GM23338 (cell line): ENCODE measurements at regions not wholly inside any gene's neighbourhood (a gene's known extent, or its start where the extent isn't known, plus 50 kb on each side); places are given as distances from the start of the nearest gene placed in this dataset.

Experiments
- ATAC-seq: fragments of 200-7000 bp; cut with Tn5 transposase; 3 replicates; pipeline ENCODE4 v1.9.1; 2020
- DNase-seq: peaks from one replicate; pipeline ENCODE4 v3.0.0-alpha.2; 2015; ENCODE audit warnings: low spot score
- H2AFZ ChIP-seq: fragments of 200-600 bp; sonication (generic); 2 replicates; pipeline ENCODE4 v1.8.0; 2016; ENCODE audit warnings: antibody characterized with exemption, mild to moderate bottlenecking, moderate library complexity
- H3F3A ChIP-seq: fragments of 200-600 bp; sonication (generic); replicated peaks from 2 replicates; pipeline ENCODE4 v1.8.0; 2017; ENCODE audit warnings: antibody characterized with exemption, mixed run types, low read depth
- H3K27ac ChIP-seq: fragments of 200-600 bp; sonication (generic); 2 replicates; pipeline ENCODE4 v1.6.1; 2016; ENCODE audit warnings: low read depth
- H3K27me3 ChIP-seq: fragments of 200-600 bp; sonication (generic); 2 replicates; pipeline ENCODE4 v1.8.0; 2016; ENCODE audit warnings: mild to moderate bottlenecking, mixed run types, moderate library complexity; ENCODE audit not compliant: insufficient read depth
- H3K36me3 ChIP-seq: fragments of 200-600 bp; sonication (generic); 2 replicates; pipeline ENCODE4 v1.8.0; 2016; ENCODE audit warnings: mild to moderate bottlenecking; ENCODE audit not compliant: insufficient read depth
- H3K4me1 ChIP-seq: fragments of 200-600 bp; sonication (generic); 2 replicates; pipeline ENCODE4 v1.8.0; 2016; ENCODE audit warnings: mild to moderate bottlenecking, moderate library complexity; ENCODE audit not compliant: insufficient read depth
- H3K4me2 ChIP-seq: fragments of 200-600 bp; sonication (generic); 2 replicates; pipeline ENCODE4 v1.7.1; 2017; ENCODE audit warnings: mixed run types
- H3K4me3 ChIP-seq: fragments of 200-600 bp; sonication (generic); 2 replicates; pipeline ENCODE4 v1.6.1; 2016; ENCODE audit warnings: mixed run types
- H3K79me2 ChIP-seq: fragments of 200-600 bp; sonication (generic); replicated peaks from 2 replicates; pipeline ENCODE4 v1.8.0; 2017; ENCODE audit warnings: mild to moderate bottlenecking; ENCODE audit not compliant: insufficient read depth
- H3K9me2 ChIP-seq: fragments of 200-600 bp; sonication (generic); 2 replicates; pipeline ENCODE4 v1.8.0; 2017; ENCODE audit not compliant: insufficient read depth
- H4K20me1 ChIP-seq: fragments of 200-600 bp; sonication (generic); replicated peaks from 2 replicates; pipeline ENCODE4 v1.8.0; 2017; ENCODE audit warnings: mild to moderate bottlenecking; ENCODE audit not compliant: insufficient read depth
- H3K27ac Mint-ChIP-seq: 2 replicates; pipeline ENCODE4 v1.8.0; 2020; ENCODE audit warnings: inconsistent platforms, mild to moderate bottlenecking, moderate library complexity, mixed read lengths
- H3K27me3 Mint-ChIP-seq: 3 replicates; pipeline ENCODE4 v1.8.0; 2022; ENCODE audit warnings: low read depth, mild to moderate bottlenecking, moderate library complexity, mixed read lengths, inconsistent platforms; ENCODE audit not compliant: insufficient read depth, poor library complexity
- H3K36me3 Mint-ChIP-seq: 3 replicates; pipeline ENCODE4 v1.8.0; 2021; ENCODE audit warnings: low read depth, mild to moderate bottlenecking, inconsistent platforms, moderate library complexity, mixed read lengths
- H3K4me1 Mint-ChIP-seq: 3 replicates; pipeline ENCODE4 v1.8.0; 2020; ENCODE audit warnings: mild to moderate bottlenecking, inconsistent platforms, mixed read lengths
- H3K4me3 Mint-ChIP-seq: 3 replicates; pipeline ENCODE4 v1.8.0; 2021; ENCODE audit warnings: moderate library complexity, mild to moderate bottlenecking, inconsistent platforms, mixed read lengths
- H3K9me3 Mint-ChIP-seq: 3 replicates; pipeline ENCODE4 v1.8.0; 2020; ENCODE audit warnings: moderate library complexity, mild to moderate bottlenecking, inconsistent platforms, mixed read lengths
- CREB1 ChIP-seq: fragments of 250-450 bp; sonication (Bioruptor Pico); IDR thresholded peaks from 2 replicates; pipeline ENCODE4 v1.5.0; 2020; ENCODE audit warnings: low read depth, mild to moderate bottlenecking, moderate library complexity
- CTCF ChIP-seq, 2 experiments: fragments of 200-600 bp in 1 of 2; sonication (generic) in 1 of 2; conservative IDR thresholded peaks; 2 replicates each; pipeline versions ENCODE4 v1.5.1 to v1.6.1; 2016 to 2017; ENCODE audit warnings: antibody characterized with exemption in 2 of 2, low read depth in 2 of 2, mild to moderate bottlenecking in 2 of 2, moderate library complexity in 1 of 2
- ETS1 ChIP-seq: IDR thresholded peaks from 2 replicates; pipeline ENCODE4 v1.6.1; 2016; ENCODE audit warnings: antibody characterized with exemption
- EZH2 ChIP-seq: fragments of 200-600 bp; sonication (generic); IDR thresholded peaks from one replicate; pipeline ENCODE4 v1.8.0; 2017; ENCODE audit warnings: antibody characterized with exemption, mild to moderate bottlenecking, low read depth; ENCODE audit not compliant: unreplicated experiment
- EZH2phosphoT487 ChIP-seq: fragments of 200-600 bp; sonication (generic); IDR thresholded peaks from one replicate; pipeline ENCODE4 v1.8.1; 2018; ENCODE audit warnings: antibody characterized with exemption; ENCODE audit not compliant: unreplicated experiment
- JUNB ChIP-seq: IDR thresholded peaks from one replicate; pipeline ENCODE4 v1.6.1; 2016; ENCODE audit warnings: antibody characterized with exemption; ENCODE audit not compliant: unreplicated experiment
- NANOG ChIP-seq: IDR thresholded peaks from 2 replicates; pipeline ENCODE4 v1.6.1; 2016; ENCODE audit warnings: antibody characterized with exemption, borderline replicate concordance
- POLR2AphosphoS5 ChIP-seq: IDR thresholded peaks from 2 replicates; pipeline ENCODE4 v1.6.1; 2016; ENCODE audit warnings: antibody characterized with exemption, low read depth
- ZNF331 ChIP-seq: fragments of 250-450 bp; sonication (Bioruptor Pico); IDR thresholded peaks from 2 replicates; pipeline ENCODE4 v1.5.0; 2020; ENCODE audit warnings: low read depth, mild to moderate bottlenecking, moderate library complexity
- ZNF462 ChIP-seq: fragments of 250-450 bp; sonication (Bioruptor Pico); IDR thresholded peaks from 2 replicates; pipeline ENCODE4 v1.5.0; 2020; ENCODE audit warnings: mild to moderate bottlenecking, moderate library complexity

- no peak overlapping the region for H3K4me3 ChIP-seq
- Mint-ChIP-seq H3K4me3 (no peak overlapping the region), H3K36me3 (no peaks in the 10 kb centered on the region), H3K4me1 (peaks cover 14% of the 10 kb centered on the region), H3K9me3 (peaks cover 6% of the 10 kb centered on the region; the same call in 1 of the 3 replicates), H3K27me3 (peaks cover 37% of the 10 kb centered on the region), H3K27ac (no peak overlapping the region)
- no peak for ATAC-seq
- no peaks in the 10 kb centered on the region for H3K36me3 ChIP-seq
- H3K27me3 ChIP-seq, result peaks cover 73% of the 10 kb centered on the region
- H3K4me2 ChIP-seq, result no peak overlapping the region
- no peak for DNase-seq
- H3K27ac ChIP-seq, result no peak overlapping the region
- H2AFZ ChIP-seq, result no peak overlapping the region
- TF ChIP-seq NANOG, result no peak
- TF ChIP-seq CREB1 (CRISPR knock-in tag), result no peak
- TF ChIP-seq EZH2phosphoT487, result no peak
- no peak for TF ChIP-seq EZH2
- no peak for TF ChIP-seq JUNB
- no peak for TF ChIP-seq CTCF (conservative IDR thresholded peaks at IDR 0.05; ENCODE audit: low read depth in 2 of 2)
- TF ChIP-seq ETS1, result no peak
- no peak for TF ChIP-seq ZNF331 (CRISPR knock-in tag)
- TF ChIP-seq POLR2AphosphoS5, result no peak
- no peak for TF ChIP-seq ZNF462 (CRISPR knock-in tag)
- H4K20me1 ChIP-seq, result no peaks in the 10 kb centered on the region
- H3K9me2 ChIP-seq, result no peaks in the 10 kb centered on the region
- peaks cover 23% of the 10 kb centered on the region for H3K4me1 ChIP-seq
- H3F3A ChIP-seq, result no peaks in the 10 kb centered on the region
- H3K79me2 ChIP-seq, result no peaks in the 10 kb centered on the region
Observed at GRCh38 chr7:31455844-31456243, 58.0 kb upstream of the ITPRID1 start.
